ENCODE measurements at regions not wholly inside any gene's neighbourhood (a gene's known extent, or its start where the extent isn't known, plus 50 kb on each side); places are given as distances from the start of the nearest gene placed in this dataset.

- TF ChIP-seq CTCF (IDR thresholded peaks at IDR 0.05; ENCODE audit: low read depth, low read length, poor library complexity, severe bottlenecking) = no peak
- TF ChIP-seq EZH2phosphoT487 (IDR thresholded peaks at IDR 0.05; ENCODE audit: borderline replicate concordance, low read length) = no peak
Measured at GRCh38 chr14:42921901-42922300, 1315.2 kb downstream of the LRFN5 start.
